GM21528 (cell line): ENCODE measurements at regions not wholly inside any gene's neighbourhood (a gene's known extent, or its start where the extent isn't known, plus 50 kb on each side); places are given as distances from the start of the nearest gene placed in this dataset.

Source experiments
- ATAC-seq: cut with Tn5 transposase; IDR thresholded peaks from one replicate; pipeline ENCODE4 v1.9.1; 2021; ENCODE audit warnings: mild to moderate bottlenecking, moderate library complexity; ENCODE audit not compliant: unreplicated experiment, low FRiP score

- ATAC-seq: no peak
Measured at GRCh38 chr11:128130052-128130451, 457.3 kb downstream of the ETS1 start.

- ATAC-seq: no peak
Measured at GRCh38 chr11:128125723-128126122, 461.6 kb downstream of the ETS1 start.

DNA sequence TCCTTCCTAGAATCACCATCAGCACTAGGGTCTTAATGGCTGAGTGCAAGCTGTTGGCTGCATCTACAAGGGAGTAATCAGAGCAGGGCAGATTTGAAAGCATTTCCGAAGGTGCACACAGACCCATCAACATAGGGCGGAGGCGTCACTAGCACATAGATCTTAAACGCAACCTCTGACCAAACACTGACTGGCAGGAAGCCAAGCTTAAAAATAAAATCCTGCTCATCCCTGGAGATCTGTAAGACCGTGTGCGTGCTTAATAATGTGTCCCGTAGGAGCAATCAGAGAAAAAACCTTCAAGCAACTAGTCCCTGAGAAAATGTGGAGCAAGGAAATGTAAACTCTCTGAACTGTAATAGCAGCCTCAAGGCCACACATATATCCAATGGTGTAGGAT, 470.5 kb downstream of the ETS1 start:
- ATAC-seq: no peak

DNA sequence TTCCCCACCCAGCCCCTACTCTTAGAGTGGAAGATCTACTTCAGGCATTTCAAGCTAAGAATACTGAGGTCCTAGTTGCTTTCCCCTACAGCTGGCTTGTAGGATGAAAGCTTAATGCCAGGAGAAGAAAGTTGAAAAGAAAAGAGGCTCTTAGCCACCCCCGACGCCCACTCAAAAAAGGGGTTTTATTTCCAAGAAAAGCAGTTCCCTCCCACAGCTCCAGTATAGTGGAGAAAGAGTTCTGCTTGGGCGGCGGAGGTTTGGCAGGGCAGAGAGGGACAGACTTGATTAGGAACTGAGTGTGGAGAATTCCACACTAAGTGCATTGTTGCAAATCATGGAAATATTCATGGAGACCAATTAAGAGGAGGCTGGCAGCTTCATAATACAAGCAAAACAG, 470.9 kb downstream of the ETS1 start:
- no peak for ATAC-seq

DNA sequence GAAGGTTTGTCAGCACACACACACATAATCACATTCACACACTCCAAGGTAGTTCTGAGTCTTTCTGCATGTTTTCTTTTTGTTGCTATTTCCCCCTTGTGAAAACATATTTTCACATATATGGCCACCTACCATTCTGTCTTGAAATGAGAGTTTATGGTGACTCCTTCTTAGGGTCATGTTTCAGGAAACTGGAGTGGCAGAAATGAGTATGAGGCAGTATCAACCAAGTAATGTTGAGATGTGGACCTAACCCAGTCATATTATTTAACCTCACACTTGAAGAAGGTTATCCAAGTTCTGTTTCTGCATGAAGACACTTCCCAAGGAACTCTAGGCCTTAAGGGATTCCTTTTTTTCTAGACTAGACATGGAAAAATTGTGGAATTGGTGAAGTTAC, 481.4 kb downstream of the ETS1 start:
- no peak for ATAC-seq

GRCh38 chr11:128105511-128105910, 481.8 kb downstream of the ETS1 start:
- no peak for ATAC-seq

DNA sequence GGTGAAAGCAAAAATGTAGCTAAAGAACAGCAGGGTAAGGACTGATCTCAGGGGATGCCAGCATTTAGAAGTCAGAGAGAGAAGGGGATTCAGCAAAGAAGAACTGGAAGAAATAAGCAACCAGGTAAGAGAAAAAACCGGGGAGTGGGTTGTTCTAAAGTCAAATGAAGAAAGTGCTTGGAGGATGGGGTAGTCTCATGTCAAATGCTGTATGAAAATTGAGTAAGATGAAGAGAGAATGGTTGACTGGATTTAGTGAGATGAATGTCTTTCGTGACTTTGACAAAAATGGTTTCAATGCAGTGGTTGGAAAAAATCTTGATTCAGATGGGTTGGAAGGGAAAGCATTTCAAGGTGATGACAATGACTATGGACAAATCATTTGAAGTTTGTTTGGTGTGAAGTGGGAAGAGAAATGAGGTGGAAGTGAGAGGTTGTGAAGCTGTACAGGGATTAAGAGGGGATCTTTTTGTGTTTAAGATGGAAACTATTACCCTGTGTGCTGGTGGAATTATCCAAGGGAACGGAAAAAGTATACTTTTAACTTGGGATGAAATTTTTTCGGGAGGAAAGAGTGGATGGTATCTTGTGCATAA, 484.0 kb downstream of the ETS1 start:
- no peak for ATAC-seq

GRCh38 chr11:128098781-128099180, 488.6 kb downstream of the ETS1 start:
- ATAC-seq: no peak

DNA sequence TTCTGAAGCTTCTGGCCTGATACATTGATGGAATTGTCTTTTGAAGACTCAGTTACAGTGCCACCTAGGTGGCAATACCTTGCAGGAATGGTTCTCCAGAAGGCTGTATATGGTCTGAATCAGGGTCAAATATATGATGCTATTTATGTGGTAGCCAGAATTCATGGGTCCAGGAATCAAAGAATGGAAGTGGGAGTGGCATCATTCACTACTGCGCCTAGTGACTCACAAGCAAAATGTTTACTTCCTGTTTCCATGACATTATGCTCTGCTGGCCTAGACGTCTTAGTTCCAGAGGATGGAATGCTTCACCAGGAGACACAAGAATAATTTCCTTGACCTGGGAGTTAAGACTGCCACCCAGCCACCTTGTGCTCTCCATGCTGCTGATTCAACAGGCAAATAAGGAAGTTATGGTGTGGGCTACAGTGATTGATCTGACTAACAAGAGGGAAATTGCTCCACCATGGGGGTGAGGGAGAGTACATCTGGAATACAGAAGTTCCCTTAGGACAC, 491.8 kb downstream of the ETS1 start:
- ATAC-seq: no peak

- no peak for ATAC-seq
Measured at GRCh38 chr11:128093689-128094088, 493.7 kb downstream of the ETS1 start.

DNA sequence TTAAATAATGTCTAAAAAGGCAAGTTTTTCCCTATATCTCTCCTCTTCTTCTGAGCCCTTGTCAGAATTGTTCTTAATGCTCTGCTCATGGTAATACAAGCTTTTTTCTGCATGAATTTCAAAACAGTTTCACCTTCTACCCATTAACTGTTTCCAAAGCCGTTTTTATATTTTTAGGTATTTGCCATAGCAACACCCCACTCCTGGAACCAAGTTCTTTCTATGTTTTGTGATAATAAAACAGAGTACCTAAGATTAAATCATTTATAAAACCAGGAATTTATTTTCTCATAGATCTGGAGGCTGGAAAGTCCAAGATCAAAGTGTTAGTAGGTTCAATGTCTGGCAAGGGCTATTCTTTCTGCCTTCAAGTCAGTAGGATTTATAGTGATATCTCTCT, 497.4 kb downstream of the ETS1 start:
- ATAC-seq: no peak

DNA sequence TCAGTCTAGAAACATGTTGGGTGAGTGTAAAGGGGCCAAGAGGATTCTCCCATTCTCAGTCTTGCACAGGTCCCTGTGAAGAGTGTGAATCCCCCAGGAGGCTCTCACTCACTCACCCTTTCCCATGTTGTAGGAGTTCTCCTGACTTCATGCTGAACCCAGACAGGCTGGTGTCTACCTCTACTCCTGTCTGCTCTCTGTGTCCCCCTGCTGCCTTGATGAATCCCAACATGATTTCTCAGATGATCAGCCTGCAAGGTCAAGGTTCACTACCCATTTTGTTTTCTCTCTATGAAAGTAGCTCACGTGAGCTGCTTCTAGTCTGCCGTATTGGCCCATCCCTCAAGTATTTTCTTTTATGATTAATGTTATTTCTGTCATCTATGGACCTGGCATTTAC, 500.6 kb downstream of the ETS1 start:
- ATAC-seq: no peak

- no peak for ATAC-seq
Measured at GRCh38 chr11:128085276-128085675, 502.1 kb downstream of the ETS1 start.

- no peak for ATAC-seq
Measured at GRCh38 chr11:128082574-128082973, 504.8 kb downstream of the ETS1 start.

DNA sequence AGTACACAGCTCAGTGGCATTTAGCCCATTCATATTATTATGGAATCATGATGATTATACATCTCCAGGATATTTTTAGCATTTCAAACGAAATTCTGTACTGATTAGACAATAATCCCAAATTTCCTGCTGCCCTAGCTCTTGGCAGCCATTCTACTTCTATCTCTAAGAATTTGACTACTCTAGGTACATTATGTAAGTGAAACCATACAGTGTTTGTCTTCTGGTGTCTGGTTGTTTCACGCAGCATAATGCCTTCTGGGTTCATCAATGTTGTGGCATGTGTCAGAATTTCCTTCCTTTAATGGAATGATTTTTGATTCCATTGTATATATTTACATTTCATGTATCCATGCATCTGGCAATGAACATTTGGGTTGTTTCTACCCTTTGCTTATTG, 517.7 kb downstream of the ETS1 start:
- ATAC-seq: no peak

DNA sequence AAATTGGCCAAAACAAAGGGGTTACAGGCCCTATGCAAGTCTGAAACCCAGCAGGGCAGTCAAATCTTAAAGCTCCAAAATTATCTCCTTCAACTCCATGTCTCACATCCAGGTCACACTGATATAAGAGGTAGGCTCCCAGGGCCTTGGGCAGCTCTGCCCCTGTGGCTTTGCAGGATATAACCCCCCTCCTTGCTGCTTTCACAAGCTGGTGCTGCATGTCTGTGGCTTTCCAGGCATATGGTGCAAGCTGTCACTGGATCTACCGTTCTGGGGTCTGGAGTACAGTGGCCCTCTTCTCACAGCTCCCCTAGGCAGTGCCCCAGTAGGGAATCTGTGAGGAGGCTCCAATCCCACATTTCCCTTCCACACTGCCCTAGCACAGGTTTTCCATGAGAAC, 519.6 kb downstream of the ETS1 start:
- ATAC-seq: no peak

DNA sequence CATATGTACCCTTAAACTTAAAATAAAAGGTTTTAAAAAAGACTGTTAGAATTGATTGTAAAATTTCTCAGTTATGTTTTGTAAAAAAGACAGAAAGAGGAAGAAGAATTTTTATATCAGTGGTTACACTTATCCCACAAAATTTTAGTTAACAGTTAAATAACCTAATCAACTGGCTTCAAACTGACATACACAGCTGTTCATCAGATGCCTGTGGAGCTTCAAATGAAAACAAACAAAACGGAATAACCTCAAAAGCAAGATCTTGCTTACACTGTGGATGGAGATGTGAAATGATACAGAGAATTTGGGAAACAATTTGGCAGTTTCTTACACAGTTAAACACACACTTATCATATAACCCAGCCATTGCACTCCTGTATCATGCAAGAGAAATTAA, 521.0 kb downstream of the ETS1 start:
- no peak for ATAC-seq

- ATAC-seq: no peak
Measured at GRCh38 chr11:128061281-128061871, 526.0 kb downstream of the ETS1 start.

DNA sequence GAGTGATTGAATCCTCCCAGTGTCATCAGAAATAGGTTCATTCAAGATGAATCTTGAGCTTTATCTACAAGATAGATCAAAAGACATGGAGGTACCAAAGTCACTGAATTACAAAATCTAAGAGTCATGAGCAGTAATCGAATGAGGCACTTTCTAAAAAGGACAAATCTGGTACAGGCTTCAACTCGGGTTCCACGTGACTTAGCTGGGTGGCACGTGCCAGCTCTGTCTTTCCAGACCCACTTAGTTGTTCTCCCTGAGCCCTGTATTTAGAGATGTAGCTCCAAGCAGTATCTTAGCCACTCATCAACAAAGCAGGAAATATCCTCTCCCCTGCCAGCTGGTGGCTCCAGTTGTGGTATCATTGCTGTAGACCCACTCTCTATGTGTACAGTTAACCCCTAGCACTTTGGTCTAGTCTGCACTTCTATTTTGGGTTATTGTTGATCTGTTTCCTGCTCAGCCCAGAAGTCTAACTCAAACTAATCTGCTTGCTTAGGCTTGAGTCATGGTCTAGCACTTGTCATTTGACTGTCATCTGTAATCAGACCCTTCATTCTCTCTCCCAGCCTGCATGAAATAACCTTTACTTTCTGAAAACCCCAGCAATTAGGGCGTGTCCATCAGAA, 528.7 kb downstream of the ETS1 start:
- ATAC-seq: no peak

- no peak for ATAC-seq
Measured at GRCh38 chr11:128057786-128058395, 529.5 kb downstream of the ETS1 start.

- ATAC-seq: no peak
Measured at GRCh38 chr11:128055576-128056217, 531.7 kb downstream of the ETS1 start.
